Liver (tissue), 8 donors: ENCODE measurements at regions not wholly inside any gene's neighbourhood (a gene's known extent, or its start where the extent isn't known, plus 50 kb on each side); places are given as distances from the start of the nearest gene placed in this dataset.
"Not testable (repeated sequence)": the region's sequence is repeated elsewhere in the genome, so short reads cannot be mapped to it uniquely, and the experiment has no call there.

ENCODE experiments used
- DNase-seq: peaks from one replicate; pipeline ENCODE4 v3.0.0-alpha.2; 2017; ENCODE audit warnings: low spot score
- H3K27ac ChIP-seq, 2 donors: one replicate each; pipeline ENCODE4 v1.7.0; 2013; ENCODE audit warnings: inconsistent platforms in 2 of 2, low read length in 2 of 2, control low read depth in 1 of 2, low read depth in 1 of 2, mild to moderate bottlenecking in 1 of 2
- H3K27me3 ChIP-seq, 4 donors: one replicate each; pipeline versions ENCODE4 v1.6.1 to v1.7.0; 2013; ENCODE audit warnings: low read length in 3 of 4, inconsistent platforms in 1 of 4, mild to moderate bottlenecking in 1 of 4, moderate library complexity in 1 of 4; ENCODE audit not compliant: control insufficient read depth in 4 of 4, insufficient read depth in 4 of 4
- H3K36me3 ChIP-seq, 4 donors: one replicate each; pipeline versions ENCODE4 v1.6.1 to v1.7.0; 2013; ENCODE audit warnings: low read length in 3 of 4, mild to moderate bottlenecking in 3 of 4, low read depth in 1 of 4, moderate library complexity in 1 of 4; ENCODE audit not compliant: control insufficient read depth in 4 of 4, insufficient read depth in 3 of 4
- H3K4me1 ChIP-seq, 4 donors: one replicate each; pipeline versions ENCODE4 v1.6.1 to v1.7.0; 2013; ENCODE audit warnings: low read length in 3 of 4, mild to moderate bottlenecking in 3 of 4, moderate library complexity in 1 of 4; ENCODE audit not compliant: control insufficient read depth in 4 of 4, insufficient read depth in 4 of 4
- H3K4me3 ChIP-seq, 3 donors: one replicate each; pipeline versions ENCODE4 v1.6.1 to v1.7.0; 2013; ENCODE audit warnings: low read length in 3 of 3, control low read depth in 1 of 3, low read depth in 1 of 3, mild to moderate bottlenecking in 1 of 3
- H3K9ac ChIP-seq, 2 donors: one replicate each; pipeline ENCODE4 v1.7.0; 2013; ENCODE audit warnings: low read length in 2 of 2, mild to moderate bottlenecking in 2 of 2, moderate library complexity in 2 of 2, control low read depth in 1 of 2, low read depth in 1 of 2
- H3K9me3 ChIP-seq, 4 donors: one replicate each; pipeline versions ENCODE4 v1.6.1 to v1.7.0; 2013; ENCODE audit warnings: low read length in 3 of 4; ENCODE audit not compliant: control insufficient read depth in 4 of 4
- EGR1 ChIP-seq, 2 donors: IDR thresholded peaks; 2 replicates each; pipeline ENCODE4 v1.6.1; 2016 to 2018; ENCODE audit warnings: antibody characterized with exemption in 2 of 2, low read depth in 2 of 2
- FOXA1 ChIP-seq: IDR thresholded peaks from 2 replicates; pipeline ENCODE4 v1.6.1; 2016; ENCODE audit warnings: antibody characterized with exemption
- FOXA2 ChIP-seq: IDR thresholded peaks from 2 replicates; pipeline ENCODE4 v1.6.1; 2016; ENCODE audit warnings: antibody characterized with exemption
- GABPA ChIP-seq, 2 donors: IDR thresholded peaks in 1 of 2; conservative IDR thresholded peaks in 1 of 2; 2 replicates each; pipeline ENCODE4 v1.6.1; 2016; ENCODE audit warnings: antibody characterized with exemption in 2 of 2, mild to moderate bottlenecking in 1 of 2, moderate library complexity in 1 of 2
- HNF4A ChIP-seq, 2 donors: conservative IDR thresholded peaks; 2 replicates each; pipeline ENCODE4 v1.6.1; 2016; ENCODE audit warnings: antibody characterized with exemption in 2 of 2, mild to moderate bottlenecking in 2 of 2
- HNF4G ChIP-seq: IDR thresholded peaks from 2 replicates; pipeline ENCODE4 v1.6.1; 2016; ENCODE audit warnings: antibody characterized with exemption
- JUND ChIP-seq, 2 donors: IDR thresholded peaks; 2 replicates each; pipeline ENCODE4 v1.6.1; 2016; ENCODE audit warnings: antibody characterized with exemption in 2 of 2
- NR2F2 ChIP-seq: IDR thresholded peaks from 2 replicates; pipeline ENCODE4 v1.6.1; 2016; ENCODE audit warnings: antibody characterized with exemption
- RAD21 ChIP-seq, 2 donors: IDR thresholded peaks; 2 replicates each; pipeline ENCODE4 v1.6.1; 2016; ENCODE audit warnings: antibody characterized with exemption in 2 of 2, mild to moderate bottlenecking in 2 of 2
- RXRA ChIP-seq, 2 donors: IDR thresholded peaks; 2 replicates each; pipeline ENCODE4 v1.6.1; 2017 to 2018; ENCODE audit warnings: antibody characterized with exemption in 2 of 2, mild to moderate bottlenecking in 1 of 2
- SP1 ChIP-seq: IDR thresholded peaks from 2 replicates; pipeline ENCODE4 v1.6.1; 2018; ENCODE audit warnings: antibody characterized with exemption, mild to moderate bottlenecking
- TAF1 ChIP-seq: conservative IDR thresholded peaks from 2 replicates; pipeline ENCODE4 v1.6.1; 2016; ENCODE audit warnings: antibody characterized with exemption, mild to moderate bottlenecking
- YY1 ChIP-seq: IDR thresholded peaks from 2 replicates; pipeline ENCODE4 v1.6.1; 2016; ENCODE audit warnings: antibody characterized with exemption, mild to moderate bottlenecking
- WGBS: extraction: QIAGEN DNeasy Blood & Tissue Kit; methylation state at CpG from one replicate; pipeline ENCODE4 v1.1.7; 2013; 5-methylcytosine and 5-hydroxymethylcytosine counted together
- TF ChIP-seq, protein P1 (sequence below): IDR thresholded peaks from 2 replicates; pipeline ENCODE4 v1.6.1; 2016; ENCODE audit warnings: antibody characterized with exemption
- TF ChIP-seq, protein P2 (sequence below): IDR thresholded peaks from 2 replicates; pipeline ENCODE4 v1.6.1; 2016; ENCODE audit warnings: antibody characterized with exemption, mild to moderate bottlenecking
- TF ChIP-seq, protein P3 (sequence below): IDR thresholded peaks from 2 replicates; pipeline ENCODE4 v1.6.1; 2016; ENCODE audit warnings: antibody characterized with exemption
- TF ChIP-seq, protein P4 (sequence below): fragments of 150-350 bp; IDR thresholded peaks from 2 replicates; pipeline ENCODE4 v1.5.1; 2017; ENCODE audit warnings: improper control_type of control experiment, low read depth, low read length; ENCODE audit not compliant: missing input control
- donor health status: healthy.
- donor health status: healthy.
- donor health status: healthy.
- donor health status: healthy.
- donor health status: healthy.

DNA sequence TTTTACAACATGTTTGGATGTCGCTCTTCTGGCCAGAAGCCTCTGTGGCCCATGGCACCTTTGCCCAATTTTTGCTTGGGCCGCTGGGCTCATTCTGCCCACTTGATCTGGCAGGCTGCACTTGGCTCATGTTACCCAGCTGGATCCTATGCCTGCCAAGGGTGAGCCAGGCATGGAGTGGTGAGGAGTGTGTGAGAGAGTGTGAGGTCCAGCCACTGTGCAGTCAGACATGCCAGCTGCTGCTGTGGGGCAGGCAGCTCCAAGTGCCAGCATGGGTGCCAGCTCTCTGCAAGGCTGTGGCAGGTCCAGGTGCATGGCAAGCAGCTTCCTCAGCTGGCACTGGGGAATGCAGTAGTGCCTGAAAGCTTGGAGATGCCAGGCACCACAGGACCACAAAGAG is 71.0 kb downstream of the EBNA1BP2 start:
- Histone ChIP-seq H3K4me3 (no peak overlapping the region), H3K36me3 (no peaks in the 10 kb centered on the region), H3K9me3 (peaks cover 0 to 3% (median 2%) of the 10 kb centered on the region in 4 donors), H3K27me3 (no peaks in the 10 kb centered on the region), H3K9ac (no peak overlapping the region), H3K4me1 (no peaks in the 10 kb centered on the region), H3K27ac (no peak overlapping the region)
- 90% methylated on average over 2 of the region's 2 CpGs for WGBS
- TF ChIP-seq RAD21 (IDR thresholded peaks at IDR 0.05) (no peak), EGR1 (IDR thresholded peaks at IDR 0.05; ENCODE audit: low read depth in 2 of 2) (no peak), GABPA (IDR thresholded peaks at IDR 0.05 in 1 of 2, conservative IDR thresholded peaks at IDR 0.05 in 1 of 2) (no peak), SP1 (no peak), HNF4A (conservative IDR thresholded peaks at IDR 0.05) (no peak), TAF1 (no peak), NR2F2 (no peak), FOXA2 (no peak), HNF4G (no peak), RXRA (IDR thresholded peaks at IDR 0.05) (no peak), JUND (IDR thresholded peaks at IDR 0.05) (no peak), FOXA1 (no peak)
- TF ChIP-seq, protein P1, sequence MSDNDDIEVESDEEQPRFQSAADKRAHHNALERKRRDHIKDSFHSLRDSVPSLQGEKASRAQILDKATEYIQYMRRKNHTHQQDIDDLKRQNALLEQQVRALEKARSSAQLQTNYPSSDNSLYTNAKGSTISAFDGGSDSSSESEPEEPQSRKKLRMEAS, result no peak
- TF ChIP-seq, protein P2, sequence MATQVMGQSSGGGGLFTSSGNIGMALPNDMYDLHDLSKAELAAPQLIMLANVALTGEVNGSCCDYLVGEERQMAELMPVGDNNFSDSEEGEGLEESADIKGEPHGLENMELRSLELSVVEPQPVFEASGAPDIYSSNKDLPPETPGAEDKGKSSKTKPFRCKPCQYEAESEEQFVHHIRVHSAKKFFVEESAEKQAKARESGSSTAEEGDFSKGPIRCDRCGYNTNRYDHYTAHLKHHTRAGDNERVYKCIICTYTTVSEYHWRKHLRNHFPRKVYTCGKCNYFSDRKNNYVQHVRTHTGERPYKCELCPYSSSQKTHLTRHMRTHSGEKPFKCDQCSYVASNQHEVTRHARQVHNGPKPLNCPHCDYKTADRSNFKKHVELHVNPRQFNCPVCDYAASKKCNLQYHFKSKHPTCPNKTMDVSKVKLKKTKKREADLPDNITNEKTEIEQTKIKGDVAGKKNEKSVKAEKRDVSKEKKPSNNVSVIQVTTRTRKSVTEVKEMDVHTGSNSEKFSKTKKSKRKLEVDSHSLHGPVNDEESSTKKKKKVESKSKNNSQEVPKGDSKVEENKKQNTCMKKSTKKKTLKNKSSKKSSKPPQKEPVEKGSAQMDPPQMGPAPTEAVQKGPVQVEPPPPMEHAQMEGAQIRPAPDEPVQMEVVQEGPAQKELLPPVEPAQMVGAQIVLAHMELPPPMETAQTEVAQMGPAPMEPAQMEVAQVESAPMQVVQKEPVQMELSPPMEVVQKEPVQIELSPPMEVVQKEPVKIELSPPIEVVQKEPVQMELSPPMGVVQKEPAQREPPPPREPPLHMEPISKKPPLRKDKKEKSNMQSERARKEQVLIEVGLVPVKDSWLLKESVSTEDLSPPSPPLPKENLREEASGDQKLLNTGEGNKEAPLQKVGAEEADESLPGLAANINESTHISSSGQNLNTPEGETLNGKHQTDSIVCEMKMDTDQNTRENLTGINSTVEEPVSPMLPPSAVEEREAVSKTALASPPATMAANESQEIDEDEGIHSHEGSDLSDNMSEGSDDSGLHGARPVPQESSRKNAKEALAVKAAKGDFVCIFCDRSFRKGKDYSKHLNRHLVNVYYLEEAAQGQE, result no peak
- TF ChIP-seq, protein P3, sequence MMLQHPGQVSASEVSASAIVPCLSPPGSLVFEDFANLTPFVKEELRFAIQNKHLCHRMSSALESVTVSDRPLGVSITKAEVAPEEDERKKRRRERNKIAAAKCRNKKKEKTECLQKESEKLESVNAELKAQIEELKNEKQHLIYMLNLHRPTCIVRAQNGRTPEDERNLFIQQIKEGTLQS, result no peak
- DNase-seq, result no peak

DNA sequence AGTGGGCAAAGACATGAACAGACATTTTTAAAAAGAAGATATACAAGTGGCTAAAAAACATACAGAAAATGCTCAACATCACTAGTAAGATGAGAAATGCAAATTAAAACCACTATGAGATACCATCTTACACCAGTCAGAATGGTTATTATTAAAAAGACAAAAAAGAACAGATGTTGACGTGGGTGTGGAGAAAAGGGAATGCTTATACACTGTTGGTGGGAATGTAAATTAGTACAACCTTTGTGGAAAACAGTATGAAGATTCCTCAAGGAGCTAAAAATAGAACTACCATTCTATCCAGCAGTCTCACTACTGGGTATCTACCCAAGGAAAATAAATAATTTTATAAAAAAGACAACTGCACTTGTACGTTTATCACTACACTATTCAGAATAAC is 73.9 kb downstream of the EBNA1BP2 start:
- Histone ChIP-seq H3K9me3 (no peaks in the 10 kb centered on the region), H3K27ac (no peak overlapping the region), H3K36me3 (no peaks in the 10 kb centered on the region), H3K27me3 (peaks cover 0 to 3% (median 0%) of the 10 kb centered on the region in 4 donors), H3K4me1 (no peaks in the 10 kb centered on the region), H3K4me3 (no peak overlapping the region), H3K9ac (no peak overlapping the region)
- WGBS, result 84% methylated on average over 2 of the region's 2 CpGs
- DNase-seq, result no peak
- TF ChIP-seq, protein P3, result no peak
- no peak for TF ChIP-seq HNF4G
- TF ChIP-seq TAF1, result no peak
- no peak for TF ChIP-seq GABPA (IDR thresholded peaks at IDR 0.05 in 1 of 2, conservative IDR thresholded peaks at IDR 0.05 in 1 of 2)
- TF ChIP-seq, protein P1, result no peak
- no peak for TF ChIP-seq YY1
- TF ChIP-seq SP1, result no peak
- no peak for TF ChIP-seq HNF4A (conservative IDR thresholded peaks at IDR 0.05)
- TF ChIP-seq, protein P2, result no peak
- TF ChIP-seq NR2F2, result no peak
- TF ChIP-seq FOXA2, result no peak
- TF ChIP-seq RXRA (IDR thresholded peaks at IDR 0.05), result no peak
- no peak for TF ChIP-seq JUND (IDR thresholded peaks at IDR 0.05)
- TF ChIP-seq, protein P4, sequence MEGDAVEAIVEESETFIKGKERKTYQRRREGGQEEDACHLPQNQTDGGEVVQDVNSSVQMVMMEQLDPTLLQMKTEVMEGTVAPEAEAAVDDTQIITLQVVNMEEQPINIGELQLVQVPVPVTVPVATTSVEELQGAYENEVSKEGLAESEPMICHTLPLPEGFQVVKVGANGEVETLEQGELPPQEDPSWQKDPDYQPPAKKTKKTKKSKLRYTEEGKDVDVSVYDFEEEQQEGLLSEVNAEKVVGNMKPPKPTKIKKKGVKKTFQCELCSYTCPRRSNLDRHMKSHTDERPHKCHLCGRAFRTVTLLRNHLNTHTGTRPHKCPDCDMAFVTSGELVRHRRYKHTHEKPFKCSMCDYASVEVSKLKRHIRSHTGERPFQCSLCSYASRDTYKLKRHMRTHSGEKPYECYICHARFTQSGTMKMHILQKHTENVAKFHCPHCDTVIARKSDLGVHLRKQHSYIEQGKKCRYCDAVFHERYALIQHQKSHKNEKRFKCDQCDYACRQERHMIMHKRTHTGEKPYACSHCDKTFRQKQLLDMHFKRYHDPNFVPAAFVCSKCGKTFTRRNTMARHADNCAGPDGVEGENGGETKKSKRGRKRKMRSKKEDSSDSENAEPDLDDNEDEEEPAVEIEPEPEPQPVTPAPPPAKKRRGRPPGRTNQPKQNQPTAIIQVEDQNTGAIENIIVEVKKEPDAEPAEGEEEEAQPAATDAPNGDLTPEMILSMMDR, result no peak
- TF ChIP-seq FOXA1, result no peak

DNA sequence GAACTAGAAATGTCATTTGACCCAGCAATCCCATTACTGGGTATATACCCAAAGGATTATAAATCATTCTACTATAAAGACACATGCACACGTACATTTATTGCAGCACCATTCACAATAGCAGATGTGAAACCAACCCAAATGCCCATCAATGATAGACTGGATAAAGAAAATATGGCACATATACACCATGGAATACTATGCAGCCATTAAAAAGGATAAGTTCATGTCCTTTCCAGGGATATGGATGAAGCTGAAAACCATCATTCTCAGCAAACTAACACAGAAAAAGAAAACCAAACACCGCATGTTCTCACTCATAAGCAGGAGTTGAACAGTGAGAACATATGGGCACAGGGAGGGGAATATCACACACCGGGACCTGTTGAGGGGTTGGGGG is 75.6 kb downstream of the EBNA1BP2 start:
- H3K9me3 ChIP-seq, H3K27me3 ChIP-seq, DNase-seq, H3K36me3 ChIP-seq, H3K9ac ChIP-seq, H3K4me1 ChIP-seq, H3K27ac ChIP-seq, H3K4me3 ChIP-seq: not testable (repeated sequence)
- 93% methylated on average over 3 of the region's 3 CpGs for WGBS
